T follicular helper cell (primary cell): ENCODE measurements at regions not wholly inside any gene's neighbourhood (a gene's known extent, or its start where the extent isn't known, plus 50 kb on each side); places are given as distances from the start of the nearest gene placed in this dataset.

Experiments
- DNase-seq: peaks from one replicate; pipeline ENCODE4 v3.0.0-alpha.2; 2020; ENCODE audit warnings: low read depth

- DNase-seq: no peak
These were observed 301.0 kb downstream of the DOCK8 start for GRCh38 chr9:515665-516064.

- DNase-seq: no peak
These were observed 303.3 kb downstream of the DOCK8 start for GRCh38 chr9:517993-518392.

GRCh38 chr9:518540-518939 lies 303.9 kb downstream of the DOCK8 start:
- DNase-seq: no peak

GRCh38 chr9:519579-519978 lies 304.9 kb downstream of the DOCK8 start:
- no peak for DNase-seq

- DNase-seq: no peak
These were observed 305.6 kb downstream of the DOCK8 start for GRCh38 chr9:520302-520701.

GRCh38 chr9:522190-522589 lies 307.5 kb downstream of the DOCK8 start:
- DNase-seq: no peak

- DNase-seq: no peak
These were observed 308.0 kb downstream of the DOCK8 start for GRCh38 chr9:522658-523057.

GRCh38 chr9:523444-523843 lies 308.8 kb downstream of the DOCK8 start:
- DNase-seq: no peak

- DNase-seq: no peak
These were observed 309.3 kb downstream of the DOCK8 start for GRCh38 chr9:524008-524407.

GRCh38 chr9:526904-527591 lies 312.4 kb downstream of the DOCK8 start:
- no peak for DNase-seq

- DNase-seq: no peak
These were observed 311.8 kb upstream of the DMRT1 start for GRCh38 chr9:529731-530130.

- DNase-seq: no peak
These were observed 310.8 kb upstream of the DMRT1 start for GRCh38 chr9:530681-531080.

- no peak for DNase-seq
These were observed 308.8 kb upstream of the DMRT1 start for GRCh38 chr9:532707-533106.

- no peak for DNase-seq
These were observed 306.6 kb upstream of the DMRT1 start for GRCh38 chr9:534886-535285.

GRCh38 chr9:535356-535755 lies 306.1 kb upstream of the DMRT1 start:
- DNase-seq: no peak

- DNase-seq: no peak
These were observed 304.6 kb upstream of the DMRT1 start for GRCh38 chr9:536597-537511.

GRCh38 chr9:543478-543877 lies 298.0 kb upstream of the DMRT1 start:
- no peak for DNase-seq

GRCh38 chr9:545480-545879 lies 296.0 kb upstream of the DMRT1 start:
- no peak for DNase-seq

GRCh38 chr9:546235-546634 lies 295.3 kb upstream of the DMRT1 start:
- DNase-seq: no peak

- no peak for DNase-seq
These were observed 294.7 kb upstream of the DMRT1 start for GRCh38 chr9:546797-547223.

GRCh38 chr9:547314-547713 lies 294.2 kb upstream of the DMRT1 start:
- DNase-seq: no peak

GRCh38 chr9:549455-549997 lies 292.0 kb upstream of the DMRT1 start:
- no peak for DNase-seq

- no peak for DNase-seq
These were observed 291.2 kb upstream of the DMRT1 start for GRCh38 chr9:550333-550732.
